K562 (cell line): ENCODE measurements at regions not wholly inside any gene's neighbourhood (a gene's known extent, or its start where the extent isn't known, plus 50 kb on each side); places are given as distances from the start of the nearest gene placed in this dataset.

Experiments used
- ATAC-seq: fragments of 200-7000 bp; cut with Tn5 transposase; 3 replicates; pipeline ENCODE4 v1.9.1; 2020; ENCODE audit warnings: moderate library complexity
- BruUV-seq: library from RNA; stranded (reverse); fragments of 400-500 nt; replicated peaks from 2 replicates; lab custom pipeline; 2021; lab: Mats Ljungman, UMichigan
- CTCF ChIA-PET: fragments of 300-600 bp; formaldehyde crosslinking; extraction: SDS; loops from one replicate; lab custom pipeline; 2021; ENCODE audit warnings: low intra/inter-chr PET ratio; lab: Yijun Ruan, JAX
- POLR2A ChIA-PET: fragments of 300-600, 350-650 bp; sonication (Branson Sonifier 250); formaldehyde crosslinking; extraction: SDS; loops from one replicate; lab custom pipeline; 2021; ENCODE audit warnings: antibody characterized with exemption, inconsistent platforms; lab: Yijun Ruan, JAX
- DNase-seq, 4 experiments: peaks; one replicate each; pipeline versions ENCODE4 v3.0.0 to v3.0.0-alpha.2; 2011 to 2018; ENCODE audit warnings: low spot score in 3 of 4, mixed read lengths in 3 of 4; ENCODE audit errors: extremely low read depth in 1 of 4
- FAIRE-seq: peaks from 2 replicates; lab custom pipeline; 2011; peaks lifted over from hg19 to GRCh38; lab: Jason Lieb, UNC
- H2AFZ ChIP-seq: 2 replicates; pipeline ENCODE4 v1.6.0; 2011; ENCODE audit warnings: low read depth, low read length, control low read depth, inconsistent platforms
- H3K27ac ChIP-seq: fragments of 200-600 bp; 3 replicates; pipeline ENCODE4 v1.8.0; 2011; ENCODE audit warnings: low read depth, mild to moderate bottlenecking, control low read depth, inconsistent platforms, low read length, moderate library complexity, mixed read lengths; ENCODE audit errors: extremely low read depth
- H3K27me3 ChIP-seq, 2 experiments: fragments of 300-600 bp in 1 of 2; 2 replicates in 1 of 2; 3 replicates in 1 of 2; pipeline versions ENCODE4 v1.6.0 to v1.8.0; 2011; ENCODE audit warnings: inconsistent platforms in 2 of 2, low read length in 2 of 2, mild to moderate bottlenecking in 1 of 2, mixed read lengths in 1 of 2, moderate library complexity in 1 of 2; ENCODE audit not compliant: control insufficient read depth in 2 of 2, insufficient read depth in 2 of 2
- H3K36me3 ChIP-seq: fragments of 300-600 bp; 3 replicates; pipeline ENCODE4 v1.8.0; 2011; ENCODE audit warnings: mild to moderate bottlenecking, low read length, inconsistent platforms; ENCODE audit not compliant: control insufficient read depth, insufficient read depth
- H3K4me1 ChIP-seq, 2 experiments: fragments of 200-600 bp in 1 of 2; replicated peaks in 1 of 2; 2 replicates in 1 of 2; 3 replicates in 1 of 2; pipeline versions ENCODE4 v1.5.1 to v1.8.0; 2011; ENCODE audit warnings: inconsistent platforms in 2 of 2, low read length in 2 of 2, mild to moderate bottlenecking in 1 of 2, mixed read lengths in 1 of 2, moderate library complexity in 1 of 2; ENCODE audit not compliant: control insufficient read depth in 2 of 2, insufficient read depth in 2 of 2
- H3K4me2 ChIP-seq: 2 replicates; pipeline ENCODE4 v1.6.1; 2011; ENCODE audit warnings: low read length, control low read depth, inconsistent platforms, mixed read lengths; ENCODE audit not compliant: insufficient read depth
- H3K4me3 ChIP-seq: fragments of 200-600 bp; sonication (generic), shearing (Covaris generic); 2 replicates; pipeline ENCODE4 v1.5.1; 2016; ENCODE audit warnings: control low read depth, inconsistent platforms
- H3K79me2 ChIP-seq: fragments of 200-600 bp; 3 replicates; pipeline ENCODE4 v1.8.0; 2011; ENCODE audit warnings: low read length, inconsistent platforms; ENCODE audit not compliant: control insufficient read depth, insufficient read depth
- H3K9ac ChIP-seq, 2 experiments: 2 replicates each; pipeline versions ENCODE4 v1.6.0 to v1.6.1; 2011; ENCODE audit warnings: low read depth in 2 of 2, low read length in 2 of 2, control low read depth in 1 of 2, inconsistent platforms in 1 of 2, mild to moderate bottlenecking in 1 of 2, mixed read lengths in 1 of 2; ENCODE audit not compliant: insufficient read depth in 1 of 2
- H3K9me1 ChIP-seq: one replicate; pipeline ENCODE4 v1.6.0; 2011; ENCODE audit warnings: inconsistent platforms, mild to moderate bottlenecking, low read length, moderate library complexity; ENCODE audit not compliant: control insufficient read depth, insufficient read depth
- H3K9me3 ChIP-seq: replicated peaks from 2 replicates; pipeline ENCODE4 v1.5.1; 2011; ENCODE audit warnings: low read depth, low read length, inconsistent platforms; ENCODE audit not compliant: control insufficient read depth, insufficient read depth
- H4K20me1 ChIP-seq: replicated peaks from 2 replicates; pipeline ENCODE4 v1.6.1; 2011; ENCODE audit warnings: low read length, inconsistent platforms, mixed read lengths; ENCODE audit not compliant: control insufficient read depth, insufficient read depth
- DDX20 ChIP-seq: fragments of 450-650 bp; IDR thresholded peaks from 2 replicates; pipeline ENCODE4 v1.6.1; 2016; ENCODE audit warnings: missing genetic modification characterization, low read depth, mild to moderate bottlenecking, missing compliant biosample characterization, moderate library complexity
- KDM5B ChIP-seq: fragments of 200-600 bp; sonication (generic); IDR thresholded peaks from 2 replicates; pipeline ENCODE4 v1.6.1; 2012; ENCODE audit warnings: low read depth, mild to moderate bottlenecking, moderate library complexity, low read length, control low read depth, inconsistent platforms; ENCODE audit not compliant: insufficient replicate concordance
- POU5F1 ChIP-seq: fragments of 150-350 bp; IDR thresholded peaks from 2 replicates; pipeline ENCODE4 v1.6.1; 2014; ENCODE audit warnings: borderline replicate concordance, low read length, low read depth, mild to moderate bottlenecking; ENCODE audit not compliant: partially characterized antibody
- ZBTB33 ChIP-seq: sonication (generic); formaldehyde crosslinking; IDR thresholded peaks from 2 replicates; pipeline ENCODE4 v1.8.1; 2023; ENCODE audit warnings: mild to moderate bottlenecking, missing genetic modification reagents
- ZNF121 ChIP-seq: sonication (generic); formaldehyde crosslinking; conservative IDR thresholded peaks from 2 replicates; pipeline ENCODE4 v1.8.0; 2022; ENCODE audit warnings: missing genetic modification reagents
- ZNF766 ChIP-seq: fragments of 200-800 bp; sonication (Bioruptor generic); conservative IDR thresholded peaks from 2 replicates; pipeline ENCODE4 v1.6.1; 2016; ENCODE audit warnings: missing genetic modification characterization, missing compliant biosample characterization
- WGBS: fragments of 100-300 bp; shearing (Covaris generic); methylation state at CpG from one replicate; pipeline ENCODE4 v1.1.6; 2016; ENCODE audit warnings: low coverage, mixed read lengths; ENCODE audit not compliant: insufficient coverage; ENCODE audit errors: missing lambda C conversion rate; 5-methylcytosine and 5-hydroxymethylcytosine counted together
- in situ Hi-C: fragments of 300-500 bp; cut with MboI; formaldehyde crosslinking; loops from 4 replicates; pipeline ENCODE4 v1.15.0; 2018; ENCODE audit warnings: inconsistent platforms, mixed read lengths
- intact Hi-C: fragments of 100-400 bp; cut with micrococcal nuclease; formaldehyde crosslinking; loops from 2 replicates; pipeline ENCODE4 v1.14.2; 2022

DNA sequence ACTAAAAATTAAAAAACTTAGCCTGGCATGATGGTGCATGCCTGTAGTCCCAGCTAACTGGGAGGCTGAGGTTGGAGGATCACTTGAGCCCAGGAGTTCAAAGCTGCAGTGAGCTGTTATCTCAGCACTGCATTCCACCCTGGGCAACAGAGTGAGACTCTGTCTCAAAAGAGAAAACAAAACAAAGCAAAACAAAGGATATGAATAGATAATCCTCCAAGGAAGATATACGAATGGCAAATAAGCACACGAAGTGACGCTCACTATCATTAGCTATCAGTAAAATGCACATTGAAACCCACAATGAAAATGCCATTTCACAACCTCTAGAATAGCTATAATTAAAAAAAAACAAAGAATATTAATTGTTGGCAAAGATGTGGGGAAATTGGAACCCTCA is 386.2 kb upstream of the CCL2 start (continued):
- no peak for TF ChIP-seq ZBTB33 (CRISPR knock-in tag)
- 0 out of 2 replicates have a peak, but pooled peaks have one; percentile 27 for TF ChIP-seq ZNF121 (CRISPR knock-in tag)

- H3K4me1 ChIP-seq = peaks cover 35 to 62% of the 10 kb centered on the region in 2 experiments
- H3K9me3 ChIP-seq = peaks cover 3% of the 10 kb centered on the region
- ATAC-seq = no peak
- WGBS = 66% methylated on average over 3 of the region's 3 CpGs
- CTCF ChIA-PET = no interaction called here
- peak; percentile 29 for TF ChIP-seq KDM5B
- 0 out of 2 replicates have a peak, but pooled peaks have one; percentile 28 for TF ChIP-seq ZNF766
- no peak for TF ChIP-seq POU5F1
- TF ChIP-seq DDX20 = no peak
- H4K20me1 ChIP-seq = no peaks in the 10 kb centered on the region
- no peaks in the 10 kb centered on the region for H3K79me2 ChIP-seq
- H3K4me2 ChIP-seq = peak overlapping the region; percentile 76
- no peak for FAIRE-seq
- H3K27me3 ChIP-seq = no peaks in the 10 kb centered on the region
- H3K27ac ChIP-seq = peak overlapping the region; percentile 90
- BruUV-seq = no TSS peak
- POLR2A ChIA-PET = interaction anchor here (0.5 to 2.0 kb wide), 13 partner anchors 8 to 1381 kb away, joined by 3 to 10 read pairs (median 3); no protein-coding TSS in a partner anchor
- no peaks in the 10 kb centered on the region for H3K36me3 ChIP-seq
- 0 out of 2 replicates have a peak overlapping the region, but pooled peaks have one; percentile 52 for H2AFZ ChIP-seq
- intact Hi-C loops (loop anchor here (5.0 kb wide), 1 partner anchor 56 kb away; no protein-coding TSS in a partner anchor), in situ Hi-C loops (no loop called here)
- H3K9me1 ChIP-seq = no peaks in the 10 kb centered on the region
- DNase-seq = no peak
- H3K9ac ChIP-seq = peak overlapping the region in 1 of 2 experiments; percentile 39; a peak in 3 of 4 replicates
- no peak overlapping the region for H3K4me3 ChIP-seq
Measured at GRCh38 chr17:33870936-33871335, 384.1 kb upstream of the CCL2 start.
